IPS DF 6.9 (cell line): ENCODE measurements at regions not wholly inside any gene's neighbourhood (a gene's known extent, or its start where the extent isn't known, plus 50 kb on each side); places are given as distances from the start of the nearest gene placed in this dataset.
A peak's percentile ranks its signal among the peaks of the same experiment; 100 is the strongest.

Source experiments
- DNase-seq: peaks from one replicate; pipeline ENCODE4 v3.0.0-alpha.2; 2013; ENCODE audit warnings: low read depth, low spot score
- H3K27ac ChIP-seq: one replicate; pipeline ENCODE4 v1.5.1; 2013; ENCODE audit warnings: low read length, control low read depth
- H3K27me3 ChIP-seq: 2 replicates; pipeline ENCODE4 v1.6.1; 2013; ENCODE audit warnings: mild to moderate bottlenecking, low read length; ENCODE audit not compliant: control insufficient read depth, insufficient read depth
- H3K36me3 ChIP-seq: 2 replicates; pipeline ENCODE4 v1.6.1; 2013; ENCODE audit warnings: low read length; ENCODE audit not compliant: control insufficient read depth, insufficient read depth
- H3K4me1 ChIP-seq: 2 replicates; pipeline ENCODE4 v1.6.1; 2013; ENCODE audit warnings: low read length; ENCODE audit not compliant: control insufficient read depth, insufficient read depth
- H3K4me3 ChIP-seq: 2 replicates; pipeline ENCODE4 v1.5.1; 2013; ENCODE audit warnings: mild to moderate bottlenecking, low read length
- H3K9me3 ChIP-seq: 2 replicates; pipeline ENCODE4 v1.6.1; 2013; ENCODE audit warnings: low read length, inconsistent platforms; ENCODE audit not compliant: control insufficient read depth, insufficient read depth
- WGBS: extraction: QIAGEN DNeasy Blood & Tissue Kit; methylation state at CpG from one replicate; pipeline ENCODE4 v1.1.7; 2013; ENCODE audit warnings: mixed read lengths, missing lambda C conversion rate; ENCODE audit not compliant: insufficient read length, insufficient coverage; 5-methylcytosine and 5-hydroxymethylcytosine counted together

GRCh38 chr3:120838441-120839091 is 69.4 kb upstream of the STXBP5L start:
- WGBS = no CpG with 5 or more reads among the region's 3 CpGs
- no peaks in the 10 kb centered on the region for H3K9me3 ChIP-seq
- H3K27ac ChIP-seq = no peak overlapping the region
- H3K36me3 ChIP-seq = no peaks in the 10 kb centered on the region
- no peaks in the 10 kb centered on the region for H3K4me1 ChIP-seq
- H3K27me3 ChIP-seq = no peaks in the 10 kb centered on the region
- H3K4me3 ChIP-seq = no peak overlapping the region
- DNase-seq = no peak

GRCh38 chr3:120839120-120839519 is 68.9 kb upstream of the STXBP5L start:
- no peak overlapping the region for H3K4me3 ChIP-seq
- no peak for DNase-seq
- no peaks in the 10 kb centered on the region for H3K9me3 ChIP-seq
- H3K27me3 ChIP-seq = no peaks in the 10 kb centered on the region
- no peaks in the 10 kb centered on the region for H3K36me3 ChIP-seq
- H3K4me1 ChIP-seq = no peaks in the 10 kb centered on the region
- no CpG with 5 or more reads among the region's 4 CpGs for WGBS
- no peak overlapping the region for H3K27ac ChIP-seq

- no peak for DNase-seq
- Histone ChIP-seq H3K9me3 (no peaks in the 10 kb centered on the region), H3K27ac (no peak overlapping the region)
These were observed 66.7 kb upstream of the STXBP5L start for GRCh38 chr3:120841264-120841663.

GRCh38 chr3:120846073-120846472 is 61.9 kb upstream of the STXBP5L start:
- H3K9me3 ChIP-seq = no peaks in the 10 kb centered on the region
- H3K4me1 ChIP-seq = peaks cover 1% of the 10 kb centered on the region; the same call in 1 of the 2 replicates
- no peak overlapping the region for H3K4me3 ChIP-seq
- H3K36me3 ChIP-seq = no peaks in the 10 kb centered on the region
- peak; percentile 39 for DNase-seq
- no peak overlapping the region for H3K27ac ChIP-seq
- WGBS = no CpG with 5 or more reads among the region's 2 CpGs
- no peaks in the 10 kb centered on the region for H3K27me3 ChIP-seq

More at GRCh38 chr3:120841264-120841663, 66.7 kb upstream of the STXBP5L start:
- no CpG with 5 or more reads among the region's 1 CpG for WGBS
- H3K4me3 ChIP-seq = no peak overlapping the region
- peaks cover 1% of the 10 kb centered on the region; the same call in 1 of the 2 replicates for H3K4me1 ChIP-seq
- no peaks in the 10 kb centered on the region for H3K27me3 ChIP-seq
- H3K36me3 ChIP-seq = no peaks in the 10 kb centered on the region

- Histone ChIP-seq H3K4me1 (peaks cover 1% of the 10 kb centered on the region; the same call in 1 of the 2 replicates), H3K4me3 (no peak overlapping the region), H3K27me3 (no peaks in the 10 kb centered on the region), H3K36me3 (no peaks in the 10 kb centered on the region), H3K27ac (no peak overlapping the region), H3K9me3 (no peaks in the 10 kb centered on the region)
- WGBS = no CpG with 5 or more reads among the region's 2 CpGs
- no peak for DNase-seq
These were observed 59.5 kb upstream of the STXBP5L start for GRCh38 chr3:120848503-120848902.

- Histone ChIP-seq H3K27me3 (no peaks in the 10 kb centered on the region), H3K36me3 (no peaks in the 10 kb centered on the region), H3K4me1 (peaks cover 1% of the 10 kb centered on the region; the same call in 1 of the 2 replicates), H3K27ac (no peak overlapping the region), H3K9me3 (no peaks in the 10 kb centered on the region), H3K4me3 (no peak overlapping the region)
- WGBS = no CpG with 5 or more reads among the region's 6 CpGs
- no peak for DNase-seq
These were observed 57.4 kb upstream of the STXBP5L start for GRCh38 chr3:120850381-120851295.

- no peaks in the 10 kb centered on the region for H3K9me3 ChIP-seq
- H3K4me3 ChIP-seq = no peak overlapping the region
- no peaks in the 10 kb centered on the region for H3K36me3 ChIP-seq
- no peak overlapping the region for H3K27ac ChIP-seq
- H3K4me1 ChIP-seq = no peaks in the 10 kb centered on the region
- H3K27me3 ChIP-seq = no peaks in the 10 kb centered on the region
- WGBS = no CpG with 5 or more reads among the region's 2 CpGs
- DNase-seq = no peak
These were observed 55.6 kb upstream of the STXBP5L start for GRCh38 chr3:120852412-120852811.

- DNase-seq = no peak
- Histone ChIP-seq H3K27ac (no peak overlapping the region), H3K4me3 (no peak overlapping the region), H3K27me3 (no peaks in the 10 kb centered on the region), H3K36me3 (no peaks in the 10 kb centered on the region), H3K4me1 (no peaks in the 10 kb centered on the region), H3K9me3 (no peaks in the 10 kb centered on the region)
- no CpG with 5 or more reads among the region's 9 CpGs for WGBS
These were observed 54.6 kb upstream of the STXBP5L start for GRCh38 chr3:120853416-120853815.

- Histone ChIP-seq H3K4me1 (no peaks in the 10 kb centered on the region), H3K27ac (no peak overlapping the region), H3K9me3 (no peaks in the 10 kb centered on the region), H3K4me3 (no peak overlapping the region), H3K27me3 (no peaks in the 10 kb centered on the region), H3K36me3 (no peaks in the 10 kb centered on the region)
- no CpG with 5 or more reads among the region's 3 CpGs for WGBS
- DNase-seq = no peak
These were observed 53.0 kb upstream of the STXBP5L start for GRCh38 chr3:120854908-120855526.

- DNase-seq = no peak
- no peak overlapping the region for H3K27ac ChIP-seq
- no peaks in the 10 kb centered on the region for H3K9me3 ChIP-seq
- H3K36me3 ChIP-seq = no peaks in the 10 kb centered on the region
- no CpG with 5 or more reads among the region's 7 CpGs for WGBS
- H3K27me3 ChIP-seq = no peaks in the 10 kb centered on the region
- H3K4me3 ChIP-seq = no peak overlapping the region
- H3K4me1 ChIP-seq = no peaks in the 10 kb centered on the region
These were observed 52.2 kb upstream of the STXBP5L start for GRCh38 chr3:120855665-120856437.
